Activated T-helper 17 cell treated with anti-CD3 and anti-CD28 coated beads, Interleukin-2, amount 50 U/mL, for 72 hours (primary cell): ENCODE measurements at regions not wholly inside any gene's neighbourhood (a gene's known extent, or its start where the extent isn't known, plus 50 kb on each side); places are given as distances from the start of the nearest gene placed in this dataset.

Source experiments
- ATAC-seq: fragments of 150-1000 bp; cut with Tn5 transposase; replicated peaks from 2 replicates; pipeline ENCODE4 v1.10.0; 2021; ENCODE audit warnings: mild to moderate bottlenecking, moderate library complexity
- H3K27ac Mint-ChIP-seq: one replicate; pipeline ENCODE4 v1.8.0; 2022; ENCODE audit warnings: mixed read lengths
- H3K27me3 Mint-ChIP-seq: one replicate; pipeline ENCODE4 v1.8.0; 2022; ENCODE audit warnings: mixed read lengths
- H3K36me3 Mint-ChIP-seq: one replicate; pipeline ENCODE4 v1.8.0; 2022; ENCODE audit warnings: low read depth, mild to moderate bottlenecking, mixed read lengths
- H3K4me1 Mint-ChIP-seq: one replicate; pipeline ENCODE4 v1.8.0; 2022; ENCODE audit warnings: mixed read lengths
- H3K4me3 Mint-ChIP-seq: one replicate; pipeline ENCODE4 v1.8.0; 2022; ENCODE audit warnings: mild to moderate bottlenecking, mixed read lengths
- H3K9me3 Mint-ChIP-seq: one replicate; pipeline ENCODE4 v1.8.0; 2022; ENCODE audit warnings: mixed read lengths

DNA sequence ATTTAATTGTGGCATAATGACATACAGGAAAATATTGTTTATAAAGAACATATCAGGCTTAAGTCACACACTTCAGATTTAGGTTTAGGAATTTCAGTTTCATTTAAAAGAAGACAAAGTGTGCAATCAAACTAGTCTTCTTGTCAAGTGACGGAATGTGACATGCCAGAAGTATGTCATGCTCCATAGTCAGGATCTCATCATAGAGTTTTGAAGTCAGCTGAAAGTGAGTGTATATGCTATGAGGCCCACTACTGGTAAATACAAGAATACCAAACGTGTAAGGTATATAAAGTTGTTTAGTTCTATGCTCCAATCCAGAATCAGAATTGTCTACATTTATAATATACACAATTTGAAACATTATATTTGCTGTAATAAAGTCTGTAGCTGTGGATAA lies 988.4 kb downstream of the TBL1XR1 start:
- no peak for ATAC-seq
- H3K27ac Mint-ChIP-seq, result no peak overlapping the region
- H3K27me3 Mint-ChIP-seq, result no peaks in the 10 kb centered on the region
- no peaks in the 10 kb centered on the region for H3K9me3 Mint-ChIP-seq
- H3K4me1 Mint-ChIP-seq, result no peaks in the 10 kb centered on the region
- no peak overlapping the region for H3K4me3 Mint-ChIP-seq
- no peaks in the 10 kb centered on the region for H3K36me3 Mint-ChIP-seq

DNA sequence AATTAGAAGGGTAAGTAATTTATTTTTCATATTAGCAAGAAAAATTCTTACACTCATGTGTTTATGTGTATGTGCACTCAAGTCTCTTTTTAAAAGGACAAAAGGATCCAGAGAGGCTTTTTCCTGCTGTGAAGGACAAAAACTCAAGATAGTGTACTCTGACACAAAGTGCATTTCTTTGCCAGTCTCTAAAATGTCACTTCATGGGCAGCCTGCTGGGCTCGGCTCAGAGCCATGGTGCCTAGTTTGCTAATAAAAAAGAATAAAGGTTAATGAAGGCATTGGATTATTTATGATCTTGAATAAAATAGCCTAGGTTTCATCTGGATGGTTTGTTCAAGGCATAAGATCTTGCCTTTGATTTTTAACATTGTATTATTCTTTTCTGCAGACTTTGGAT lies 989.0 kb downstream of the TBL1XR1 start:
- no peaks in the 10 kb centered on the region for H3K27me3 Mint-ChIP-seq
- no peak overlapping the region for H3K27ac Mint-ChIP-seq
- no peaks in the 10 kb centered on the region for H3K36me3 Mint-ChIP-seq
- no peaks in the 10 kb centered on the region for H3K9me3 Mint-ChIP-seq
- H3K4me1 Mint-ChIP-seq, result no peaks in the 10 kb centered on the region
- ATAC-seq, result no peak
- H3K4me3 Mint-ChIP-seq, result no peak overlapping the region

DNA sequence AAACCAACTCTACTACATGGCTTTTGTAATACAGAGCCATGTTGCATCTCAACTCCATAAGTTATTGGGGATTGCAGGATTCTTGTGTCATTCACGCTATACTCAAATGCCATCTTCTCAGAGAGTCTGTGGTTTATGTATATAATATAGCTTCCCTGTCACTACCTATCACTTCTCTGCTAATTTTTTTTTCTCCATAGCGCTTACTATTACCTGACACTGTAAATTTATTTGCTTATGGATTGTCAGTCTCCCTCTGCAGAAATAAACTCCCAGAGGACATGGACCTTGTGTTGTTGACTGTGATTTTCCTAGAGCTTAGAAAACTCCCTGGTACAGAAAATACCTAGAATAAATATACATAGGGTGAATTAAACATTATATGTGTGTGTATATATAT lies 990.5 kb downstream of the TBL1XR1 start:
- Mint-ChIP-seq H3K9me3 (no peaks in the 10 kb centered on the region), H3K4me1 (no peaks in the 10 kb centered on the region), H3K36me3 (no peaks in the 10 kb centered on the region), H3K27me3 (no peaks in the 10 kb centered on the region), H3K27ac (no peak overlapping the region), H3K4me3 (no peak overlapping the region)
- ATAC-seq, result no peak

DNA sequence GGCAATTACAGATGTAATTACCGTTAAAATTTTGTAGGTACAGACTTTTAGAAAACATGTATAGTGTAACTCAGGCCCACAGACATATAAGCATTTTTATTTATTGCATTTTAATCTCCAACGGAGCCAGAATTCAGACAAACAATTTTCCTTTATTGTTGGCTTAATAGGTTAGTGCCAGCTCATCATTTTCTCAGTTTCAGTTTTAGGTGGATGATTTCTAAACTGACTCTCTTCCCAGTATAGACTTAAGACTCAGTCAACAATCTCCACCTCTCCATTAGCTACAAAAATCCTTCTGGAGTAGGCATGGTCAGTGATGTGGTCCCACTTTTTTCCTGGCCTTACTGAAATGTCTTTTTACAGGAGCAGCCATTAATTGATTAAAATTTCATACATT lies 994.6 kb downstream of the TBL1XR1 start:
- Mint-ChIP-seq H3K27me3 (no peaks in the 10 kb centered on the region), H3K4me3 (no peak overlapping the region), H3K36me3 (no peaks in the 10 kb centered on the region), H3K4me1 (no peaks in the 10 kb centered on the region), H3K27ac (no peak overlapping the region), H3K9me3 (no peaks in the 10 kb centered on the region)
- no peak for ATAC-seq

DNA sequence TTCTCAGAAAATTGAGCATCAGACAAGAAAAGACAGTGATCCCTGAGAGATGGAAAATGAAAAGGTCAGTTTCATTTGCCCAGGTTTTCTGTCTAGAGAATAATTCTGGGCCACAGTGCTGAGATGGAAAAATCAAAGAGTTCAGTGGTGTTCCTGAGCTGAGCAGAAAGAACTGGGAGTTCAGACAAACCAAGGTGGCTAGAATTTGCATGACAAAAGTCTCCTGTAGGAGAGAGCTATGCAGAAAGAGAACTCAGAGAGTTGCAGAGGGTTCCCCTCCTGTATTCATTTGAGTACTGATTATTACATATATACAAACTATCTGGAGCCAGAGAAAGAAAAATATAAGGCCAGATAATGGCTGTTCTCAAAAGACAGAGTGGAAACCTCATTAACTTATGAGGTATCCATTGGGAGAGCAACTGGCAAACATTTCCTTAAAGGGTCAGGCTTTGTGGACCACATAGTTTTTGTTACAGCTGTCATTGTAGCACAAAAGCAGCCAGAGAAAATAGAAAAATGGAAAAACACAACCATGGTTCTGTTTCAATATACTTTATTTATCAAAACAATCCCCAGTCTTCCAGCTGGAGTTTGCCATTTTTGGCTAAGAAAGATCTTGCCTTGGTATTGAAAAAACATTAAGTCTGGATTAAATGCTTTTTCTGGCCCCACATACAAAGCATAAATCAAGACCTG lies 1004.1 kb downstream of the TBL1XR1 start:
- Mint-ChIP-seq H3K27me3 (no peaks in the 10 kb centered on the region), H3K36me3 (no peaks in the 10 kb centered on the region), H3K27ac (no peak overlapping the region), H3K9me3 (peaks cover 13% of the 10 kb centered on the region), H3K4me1 (no peaks in the 10 kb centered on the region), H3K4me3 (no peak overlapping the region)
- ATAC-seq, result no peak

DNA sequence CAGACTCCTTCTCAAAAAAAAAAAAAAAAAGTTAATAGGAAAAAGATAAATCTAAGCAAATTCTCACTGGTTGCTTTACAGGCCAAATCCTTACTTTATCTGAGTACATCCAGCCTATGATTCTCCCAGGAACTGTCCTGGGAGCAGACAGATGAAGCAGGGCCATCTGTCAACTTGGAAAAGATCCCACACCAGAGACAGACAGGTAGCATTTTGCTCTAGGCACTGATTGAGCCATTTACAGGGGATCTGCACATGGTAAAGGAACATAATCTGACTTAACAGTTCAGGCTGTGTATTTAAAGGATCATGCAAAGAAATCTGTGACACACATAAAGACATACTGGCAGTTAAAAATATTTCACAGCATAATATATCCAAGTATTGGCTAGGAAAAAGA lies 1006.5 kb downstream of the TBL1XR1 start:
- Mint-ChIP-seq H3K27me3 (no peaks in the 10 kb centered on the region), H3K4me1 (no peaks in the 10 kb centered on the region), H3K9me3 (peaks cover 13% of the 10 kb centered on the region), H3K36me3 (no peaks in the 10 kb centered on the region), H3K4me3 (no peak overlapping the region), H3K27ac (no peak overlapping the region)
- ATAC-seq, result no peak

DNA sequence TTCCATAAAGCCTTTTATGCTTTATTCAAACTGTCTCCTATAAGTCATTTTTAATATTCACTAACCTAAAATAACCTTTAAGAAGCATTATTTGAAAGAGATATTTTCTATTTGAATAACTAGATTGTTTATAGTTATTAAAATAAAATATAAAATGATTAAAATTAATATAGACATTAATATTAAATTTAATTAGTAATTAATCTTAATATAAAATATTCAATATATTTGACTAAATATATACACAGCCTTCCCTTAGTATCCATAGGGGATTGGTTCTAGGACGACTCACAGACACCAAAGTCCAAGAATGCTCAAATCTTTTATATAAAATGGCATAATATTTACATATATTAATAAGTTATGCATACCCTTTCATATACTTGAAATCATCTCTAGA lies 1014.1 kb downstream of the TBL1XR1 start:
- no peaks in the 10 kb centered on the region for H3K27me3 Mint-ChIP-seq
- no peaks in the 10 kb centered on the region for H3K4me1 Mint-ChIP-seq
- H3K9me3 Mint-ChIP-seq, result peaks cover 7% of the 10 kb centered on the region
- H3K27ac Mint-ChIP-seq, result no peak overlapping the region
- H3K4me3 Mint-ChIP-seq, result no peak overlapping the region
- H3K36me3 Mint-ChIP-seq, result no peaks in the 10 kb centered on the region
- ATAC-seq, result no peak

DNA sequence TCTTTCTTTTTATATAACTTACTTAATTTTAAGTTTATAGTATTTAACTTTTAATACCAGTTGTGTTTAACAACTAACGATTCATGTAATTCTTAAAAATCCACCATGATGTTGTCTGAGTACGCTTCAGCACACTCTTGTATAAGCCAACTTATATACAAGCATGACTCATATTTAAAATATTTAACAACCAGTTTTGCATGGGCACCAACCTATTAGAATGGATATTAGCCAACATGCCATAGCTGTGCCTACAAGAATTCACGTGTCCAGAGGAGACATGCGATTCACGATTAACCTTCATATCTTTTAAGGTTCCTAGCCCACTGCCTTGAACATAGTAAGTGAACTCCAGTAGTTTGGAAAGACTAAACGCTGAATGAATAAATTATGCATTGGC lies 1023.2 kb downstream of the TBL1XR1 start:
- H3K4me3 Mint-ChIP-seq, result no peak overlapping the region
- H3K4me1 Mint-ChIP-seq, result no peaks in the 10 kb centered on the region
- H3K27me3 Mint-ChIP-seq, result no peaks in the 10 kb centered on the region
- H3K36me3 Mint-ChIP-seq, result no peaks in the 10 kb centered on the region
- H3K27ac Mint-ChIP-seq, result no peak overlapping the region
- ATAC-seq, result no peak
- no peaks in the 10 kb centered on the region for H3K9me3 Mint-ChIP-seq

DNA sequence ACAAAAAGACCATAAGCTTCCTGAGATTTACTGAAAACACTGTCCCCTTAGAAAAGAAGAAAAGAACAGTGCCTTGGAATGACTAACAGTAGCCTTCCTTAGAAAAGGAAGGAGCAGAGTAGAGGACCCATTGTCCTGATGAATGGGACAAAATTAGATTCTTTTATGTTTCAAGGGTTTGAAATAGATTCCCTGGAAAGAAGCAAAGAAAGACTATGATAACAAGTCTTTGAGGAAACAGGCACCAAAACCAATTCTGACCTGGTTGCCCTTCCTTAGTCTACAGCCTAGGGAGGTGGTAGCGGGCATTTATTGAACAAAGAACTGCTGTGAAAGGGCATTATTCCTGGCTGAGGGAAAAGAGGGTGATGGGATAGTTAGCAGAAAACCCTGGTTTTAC lies 1024.8 kb downstream of the TBL1XR1 start:
- no peaks in the 10 kb centered on the region for H3K4me1 Mint-ChIP-seq
- no peak for ATAC-seq
- H3K4me3 Mint-ChIP-seq, result no peak overlapping the region
- no peaks in the 10 kb centered on the region for H3K9me3 Mint-ChIP-seq
- H3K36me3 Mint-ChIP-seq, result no peaks in the 10 kb centered on the region
- no peak overlapping the region for H3K27ac Mint-ChIP-seq
- H3K27me3 Mint-ChIP-seq, result no peaks in the 10 kb centered on the region

DNA sequence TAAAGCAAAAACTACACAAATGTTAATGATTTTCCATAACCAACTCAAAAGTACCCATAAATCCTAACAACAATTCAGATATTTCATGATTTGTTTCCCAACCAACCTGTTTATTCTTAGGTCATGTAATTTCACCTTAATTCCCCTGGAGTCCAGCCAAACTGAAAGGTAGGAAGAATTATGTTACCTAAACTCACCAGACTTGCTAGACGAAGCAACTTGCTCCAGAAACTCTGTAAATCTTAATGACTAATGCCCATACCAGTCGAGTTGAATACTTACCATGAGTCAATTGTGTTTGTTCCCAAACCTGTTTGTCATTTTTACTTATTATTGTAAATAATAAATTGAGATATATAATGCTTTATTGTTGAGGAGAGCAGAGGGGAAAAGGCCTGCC lies 1030.0 kb downstream of the TBL1XR1 start:
- Mint-ChIP-seq H3K27me3 (no peaks in the 10 kb centered on the region), H3K4me3 (no peak overlapping the region), H3K36me3 (no peaks in the 10 kb centered on the region), H3K4me1 (no peaks in the 10 kb centered on the region), H3K27ac (no peak overlapping the region), H3K9me3 (peaks cover 5% of the 10 kb centered on the region)
- no peak for ATAC-seq

DNA sequence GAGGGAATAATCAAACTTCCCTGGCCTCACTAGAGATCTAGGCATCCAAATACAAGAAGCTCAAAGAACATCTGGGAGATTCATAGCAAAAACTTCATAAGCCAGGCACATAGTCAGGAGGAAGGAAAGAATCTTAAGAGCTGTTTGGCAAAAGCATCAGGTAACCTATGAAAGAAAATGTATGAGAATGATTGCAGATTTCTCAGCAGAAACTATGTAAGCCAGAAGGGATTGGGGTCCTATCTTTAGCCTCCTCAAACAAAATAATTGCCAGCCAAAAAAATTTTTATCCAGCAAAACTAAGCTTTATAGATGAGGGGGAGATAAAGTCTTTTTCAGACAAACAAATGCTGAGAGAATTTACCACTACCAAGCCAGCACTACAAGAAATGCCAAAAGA lies 1036.3 kb downstream of the TBL1XR1 start:
- Mint-ChIP-seq H3K4me1 (no peaks in the 10 kb centered on the region), H3K27me3 (no peaks in the 10 kb centered on the region), H3K9me3 (peaks cover 12% of the 10 kb centered on the region), H3K36me3 (no peaks in the 10 kb centered on the region), H3K4me3 (no peak overlapping the region), H3K27ac (no peak overlapping the region)
- no peak for ATAC-seq

DNA sequence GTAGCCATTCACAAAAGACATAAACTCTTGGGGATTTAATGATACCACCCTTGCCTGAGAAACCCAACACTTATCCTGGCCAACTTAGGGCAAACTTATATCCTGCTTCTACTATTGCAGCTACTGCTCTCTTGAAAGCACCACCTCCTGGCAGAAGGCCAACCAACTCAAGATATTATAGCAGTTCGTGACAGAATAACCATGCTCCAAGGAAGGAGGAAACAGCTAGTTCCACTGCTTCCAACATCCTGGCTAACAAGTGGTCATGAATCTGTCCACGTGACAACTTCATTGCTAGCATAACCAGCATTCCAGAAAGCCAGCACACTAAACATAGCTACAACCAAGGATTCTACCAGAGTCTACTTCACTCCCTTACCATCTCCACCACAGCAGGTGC lies 1037.5 kb downstream of the TBL1XR1 start:
- ATAC-seq, result no peak
- H3K4me3 Mint-ChIP-seq, result no peak overlapping the region
- no peak overlapping the region for H3K27ac Mint-ChIP-seq
- peaks cover 12% of the 10 kb centered on the region for H3K9me3 Mint-ChIP-seq
- H3K4me1 Mint-ChIP-seq, result no peaks in the 10 kb centered on the region
- no peaks in the 10 kb centered on the region for H3K27me3 Mint-ChIP-seq
- no peaks in the 10 kb centered on the region for H3K36me3 Mint-ChIP-seq

DNA sequence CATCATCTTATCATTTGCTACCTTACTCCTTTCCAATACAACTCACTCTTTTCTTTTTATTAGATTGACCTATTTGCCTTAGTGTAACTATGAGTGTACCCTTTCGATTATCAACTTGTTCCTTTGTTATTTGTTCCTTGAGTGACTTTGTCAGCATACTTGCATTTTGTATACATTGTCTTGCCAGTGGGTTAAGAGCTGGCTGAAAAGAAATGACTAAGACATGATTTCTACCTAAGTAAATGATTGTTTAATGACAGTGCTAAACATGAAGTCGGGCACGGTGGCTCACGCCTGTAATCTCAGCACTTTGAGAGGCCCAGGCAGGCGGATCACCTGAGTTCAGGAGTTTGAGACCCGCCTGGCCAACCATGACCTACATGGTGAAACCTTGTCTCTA lies 1042.3 kb downstream of the TBL1XR1 start:
- Mint-ChIP-seq H3K36me3 (no peaks in the 10 kb centered on the region), H3K4me3 (no peak overlapping the region), H3K9me3 (peaks cover 7% of the 10 kb centered on the region), H3K27me3 (no peaks in the 10 kb centered on the region), H3K4me1 (no peaks in the 10 kb centered on the region), H3K27ac (no peak overlapping the region)
- no peak for ATAC-seq

DNA sequence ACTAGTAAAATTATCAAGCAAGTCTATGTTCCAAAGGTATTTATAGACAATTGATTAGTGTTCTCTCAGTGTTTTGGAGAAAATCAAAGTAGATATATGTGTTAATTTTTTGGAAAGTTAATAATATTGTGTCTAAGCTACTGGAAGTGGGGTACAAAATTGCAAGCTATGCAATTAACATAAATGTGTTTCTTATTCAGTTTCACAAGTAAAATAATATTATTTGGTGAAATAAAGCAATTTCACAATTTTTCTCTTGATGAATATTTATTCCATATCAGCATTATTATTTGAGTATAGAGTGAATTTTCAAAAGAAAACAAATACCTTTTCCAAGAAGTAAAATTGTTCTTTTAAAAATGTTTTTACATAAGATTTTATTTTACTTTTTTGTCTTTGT lies 1047.7 kb downstream of the TBL1XR1 start:
- no peaks in the 10 kb centered on the region for H3K36me3 Mint-ChIP-seq
- H3K27me3 Mint-ChIP-seq, result no peaks in the 10 kb centered on the region
- no peak for ATAC-seq
- peaks cover 4% of the 10 kb centered on the region for H3K9me3 Mint-ChIP-seq
- no peak overlapping the region for H3K4me3 Mint-ChIP-seq
- H3K4me1 Mint-ChIP-seq, result no peaks in the 10 kb centered on the region
- no peak overlapping the region for H3K27ac Mint-ChIP-seq

DNA sequence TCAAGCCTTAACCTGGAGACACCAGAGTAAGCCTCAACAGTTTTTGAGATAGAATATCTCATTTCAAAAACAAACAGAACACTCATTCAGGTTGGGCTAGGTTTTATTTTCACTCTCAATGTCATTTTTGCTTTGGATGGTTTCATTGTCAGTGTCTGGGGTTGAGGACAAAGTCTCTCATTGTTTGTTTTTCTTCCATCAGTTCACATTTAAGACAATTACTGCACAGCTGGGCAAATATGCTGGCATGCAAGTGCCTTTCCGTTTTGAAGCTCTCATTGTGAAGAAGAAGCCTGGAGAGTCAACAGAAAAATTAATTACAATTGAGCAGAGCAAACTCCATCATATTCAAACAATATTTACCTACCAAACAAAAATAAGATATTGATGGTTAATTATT lies 1050.0 kb downstream of the TBL1XR1 start:
- Mint-ChIP-seq H3K9me3 (peaks cover 8% of the 10 kb centered on the region), H3K4me3 (no peak overlapping the region), H3K27me3 (no peaks in the 10 kb centered on the region), H3K36me3 (no peaks in the 10 kb centered on the region), H3K4me1 (no peaks in the 10 kb centered on the region), H3K27ac (no peak overlapping the region)
- ATAC-seq, result no peak

DNA sequence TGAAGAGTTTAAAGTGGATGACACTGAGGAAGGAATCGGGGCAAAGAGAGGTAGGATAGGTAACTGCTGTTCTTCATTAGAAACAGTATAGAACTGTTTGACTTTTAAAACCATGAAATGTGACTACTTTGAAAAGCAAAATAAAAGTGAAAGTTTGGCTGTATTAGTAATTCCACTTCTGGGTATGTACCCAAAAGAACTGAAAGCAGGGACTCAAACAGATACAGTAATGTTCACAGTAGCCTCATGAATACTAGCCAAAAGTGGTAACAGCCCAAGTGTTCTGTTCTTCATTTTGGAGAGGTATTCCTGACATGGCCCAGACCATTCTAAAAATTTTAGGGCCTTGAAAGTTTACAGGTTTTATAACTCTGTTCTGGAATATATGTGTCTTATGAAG lies 1055.4 kb downstream of the TBL1XR1 start:
- Mint-ChIP-seq H3K9me3 (peaks cover 17% of the 10 kb centered on the region), H3K27ac (no peak overlapping the region), H3K4me1 (no peaks in the 10 kb centered on the region), H3K27me3 (no peaks in the 10 kb centered on the region), H3K36me3 (no peaks in the 10 kb centered on the region), H3K4me3 (no peak overlapping the region)
- no peak for ATAC-seq
